Stimulated activated CD8-positive, alpha-beta memory T cell treated with anti-CD3 and anti-CD28 coated beads, Interleukin-15, amount 100 ng/mL, for 24 hours (primary cell): ENCODE measurements at regions not wholly inside any gene's neighbourhood (a gene's known extent, or its start where the extent isn't known, plus 50 kb on each side); places are given as distances from the start of the nearest gene placed in this dataset.
"Not testable (repeated sequence)": the region's sequence is repeated elsewhere in the genome, so short reads cannot be mapped to it uniquely, and the experiment has no call there.

ENCODE experiments used
- DNase-seq: peaks from one replicate; pipeline ENCODE4 v3.0.0-alpha.2; 2020; ENCODE audit warnings: low read depth

DNA sequence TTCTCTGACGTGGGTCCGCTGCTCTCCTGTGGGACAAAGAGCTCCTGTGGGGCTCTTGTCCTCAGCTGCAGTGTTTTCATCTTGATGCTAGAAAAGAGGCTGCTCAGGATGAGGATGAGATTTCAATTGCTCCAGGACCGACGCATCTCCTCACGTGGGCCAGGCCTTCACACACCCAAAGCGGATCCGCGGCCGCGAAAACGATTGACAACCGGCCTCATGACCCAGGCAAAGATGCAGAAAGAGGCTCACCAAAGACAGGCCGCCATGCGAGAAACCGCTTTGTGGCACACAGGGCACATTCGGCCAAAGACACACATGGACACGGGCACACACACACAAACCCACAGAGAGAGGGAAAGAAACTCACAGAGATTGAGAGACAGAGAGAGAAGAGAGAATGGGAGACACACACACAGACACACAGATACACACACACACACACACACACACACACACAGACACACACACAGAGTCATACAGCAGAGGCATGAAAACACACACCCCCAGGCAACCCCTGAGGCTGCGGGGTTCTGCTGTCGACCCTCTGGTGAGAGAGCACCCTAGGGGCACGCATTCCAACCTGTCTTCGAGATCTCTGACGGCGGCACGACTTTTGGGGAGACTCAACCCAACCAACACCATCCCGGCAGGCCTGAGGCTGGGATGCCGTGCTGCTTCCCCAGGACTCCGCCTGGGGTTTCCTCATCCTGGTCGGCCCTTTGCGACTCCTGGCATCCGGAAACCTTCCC lies 168.5 kb upstream of the ZNF337 start:
- not testable (repeated sequence) for DNase-seq

DNA sequence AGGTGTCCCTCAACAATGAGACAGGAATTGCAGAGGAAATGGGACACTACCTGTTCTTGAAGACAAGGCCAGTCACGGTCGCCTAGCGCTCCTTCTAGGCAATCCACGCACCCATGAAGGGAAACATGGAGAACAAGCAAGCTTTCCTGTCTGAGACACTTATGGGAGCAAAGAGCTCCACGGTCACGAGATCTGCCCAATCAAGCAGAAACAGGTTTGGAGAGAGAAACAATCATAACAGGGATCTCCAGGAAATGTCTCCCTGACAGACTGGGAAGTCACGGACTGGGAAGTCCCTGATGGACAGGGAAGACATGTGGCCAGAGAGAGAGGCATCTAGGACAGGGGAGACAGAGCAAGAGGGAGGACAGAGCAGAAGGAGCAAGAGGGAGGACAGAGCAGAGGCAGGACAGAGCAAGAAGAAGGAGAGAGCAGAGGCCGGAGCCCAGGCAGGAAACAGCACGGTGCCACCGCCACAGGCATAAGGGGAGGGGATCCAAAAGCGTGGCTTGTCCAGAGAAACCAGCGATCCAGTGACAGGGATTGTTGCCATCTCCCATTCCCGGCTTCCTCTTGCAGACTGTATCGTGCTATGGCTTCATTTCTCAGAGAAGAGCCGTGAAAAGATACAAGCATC lies 167.8 kb upstream of the ZNF337 start:
- DNase-seq, result no peak

DNA sequence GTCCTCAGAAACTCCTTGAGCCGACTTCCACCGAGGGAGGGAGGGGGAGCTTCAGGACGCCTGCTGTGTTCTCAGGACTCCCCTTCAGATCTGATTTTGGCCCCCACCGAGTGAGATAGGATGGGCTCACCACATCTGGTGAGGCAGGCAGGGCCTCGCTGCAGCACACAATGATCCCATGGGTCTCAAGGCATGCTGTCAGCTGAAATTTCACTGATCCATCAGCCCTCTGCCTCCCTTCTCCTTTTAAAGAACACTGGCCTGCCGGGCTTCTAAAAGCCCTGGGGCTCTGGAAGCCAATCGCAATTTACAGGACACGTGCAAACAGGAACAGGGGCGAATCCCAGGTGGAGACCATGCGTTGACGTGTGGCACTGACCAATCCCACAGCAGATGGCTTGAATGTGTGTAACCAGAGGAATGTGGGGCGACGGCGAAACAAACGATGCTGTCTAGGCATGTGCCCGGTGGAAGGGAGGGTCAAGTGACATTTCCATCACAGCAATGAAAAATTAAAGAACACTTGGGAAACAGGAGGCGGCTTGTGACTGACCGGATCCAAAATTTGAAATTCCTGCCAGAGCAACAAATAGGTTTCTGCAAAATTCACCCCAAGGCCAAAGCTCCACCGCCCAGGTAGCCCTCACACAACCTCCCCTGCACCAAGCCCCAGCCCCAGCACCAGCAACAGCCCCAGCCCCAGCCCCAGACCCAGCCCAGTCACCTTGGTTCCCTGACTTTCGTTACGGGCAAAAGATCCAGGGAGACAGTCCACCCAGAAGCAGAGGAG lies 167.1 kb upstream of the ZNF337 start:
- no peak for DNase-seq

DNA sequence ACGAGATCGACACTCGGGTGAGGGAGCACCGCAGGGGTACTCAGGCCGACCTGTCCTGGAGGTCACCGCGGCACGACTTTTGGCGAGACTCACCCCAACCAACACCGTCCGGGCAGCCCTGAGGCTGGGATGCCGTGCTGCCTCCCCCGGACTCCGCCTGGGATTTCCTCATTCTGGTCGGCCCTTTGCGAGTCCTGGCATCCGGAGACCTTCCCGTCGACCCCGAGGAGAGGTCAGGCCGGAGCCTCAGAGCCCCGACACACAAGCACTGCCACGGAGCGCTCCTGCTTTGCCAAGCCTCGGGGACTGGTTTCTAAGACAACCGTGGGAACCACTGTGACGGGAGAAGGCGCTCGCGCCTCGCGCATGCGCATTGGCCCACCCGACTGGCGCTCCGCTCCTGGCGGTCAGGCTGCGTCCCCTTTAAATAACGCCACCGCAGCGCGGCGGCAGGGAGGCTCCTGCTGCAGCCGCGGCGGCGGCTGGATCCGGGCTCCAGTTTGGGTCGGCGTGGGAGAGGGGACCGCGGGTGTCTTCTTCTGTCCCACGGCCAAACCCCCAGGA lies 166.4 kb upstream of the ZNF337 start:
- DNase-seq, result peak; percentile 80

DNA sequence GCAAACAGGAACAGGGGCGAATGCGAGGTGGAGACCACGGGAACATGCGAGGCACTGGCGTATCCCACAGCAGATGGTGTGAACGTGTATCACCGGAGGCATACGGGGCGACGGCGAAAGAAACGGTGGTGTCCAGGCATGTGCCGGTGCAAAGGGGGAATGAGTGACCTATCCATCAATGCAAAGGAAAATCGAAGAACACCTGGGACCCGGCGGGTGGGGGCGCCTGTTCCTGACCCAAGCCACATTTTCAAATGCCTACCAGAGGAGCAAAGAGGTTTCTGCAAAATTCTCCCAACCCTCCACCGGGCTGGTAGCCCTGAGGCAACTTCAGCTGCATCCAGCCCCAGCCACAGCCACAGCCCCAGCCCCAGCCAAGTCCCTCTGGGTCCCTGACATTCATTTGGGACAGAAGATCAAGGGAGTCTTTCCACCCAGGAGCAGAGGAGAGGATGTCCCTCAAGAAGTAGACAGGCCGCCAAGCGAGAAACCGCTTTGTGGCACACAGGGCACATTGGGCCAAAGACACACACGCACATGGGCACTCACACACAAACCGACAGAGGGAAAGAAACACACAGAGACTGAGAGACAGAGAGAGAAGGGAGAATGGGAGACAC lies 164.0 kb upstream of the ZNF337 start:
- no peak for DNase-seq

DNA sequence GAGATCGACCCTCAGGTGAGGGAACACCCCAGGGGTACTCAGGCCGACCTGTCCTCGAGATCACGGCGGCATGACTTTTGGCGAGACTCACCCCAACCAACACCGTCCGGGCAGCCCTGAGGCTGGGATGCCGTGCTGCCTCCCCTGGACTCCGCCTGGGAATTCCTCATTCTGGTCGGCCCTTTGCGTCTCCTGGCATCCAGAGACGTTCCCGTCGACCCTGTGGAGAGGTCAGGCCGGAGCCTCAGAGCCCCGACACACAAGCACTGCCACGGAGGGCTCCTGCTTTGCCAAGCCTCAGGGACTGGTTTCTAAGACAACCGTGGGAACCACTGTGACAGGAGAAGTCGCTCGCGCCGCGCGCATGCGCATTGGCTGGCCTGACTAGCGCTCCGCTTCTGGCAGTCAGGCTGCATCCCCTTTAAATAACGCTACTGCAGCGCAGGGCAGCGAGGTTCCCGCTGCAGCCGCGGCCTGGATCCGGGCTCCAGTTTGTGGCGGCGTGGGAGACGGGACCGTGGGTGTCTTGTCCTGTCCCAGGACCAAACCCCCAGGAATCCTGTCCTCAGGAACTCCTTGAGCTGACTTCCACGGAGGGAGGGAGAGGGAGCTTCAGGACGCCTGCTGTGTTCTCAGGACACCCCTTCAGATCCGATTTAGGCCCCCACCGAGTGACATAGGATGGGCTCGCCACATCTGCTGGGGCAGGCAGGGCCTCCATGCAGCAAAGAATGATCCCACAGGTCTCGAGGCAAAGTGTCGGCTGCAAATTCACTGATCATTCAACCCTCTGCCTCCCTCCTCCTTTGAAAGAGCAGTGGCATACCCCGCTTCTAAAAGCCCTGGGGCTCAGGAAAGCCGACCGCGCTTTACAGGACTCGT lies 163.2 kb upstream of the ZNF337 start:
- DNase-seq, result peak; percentile 68

DNA sequence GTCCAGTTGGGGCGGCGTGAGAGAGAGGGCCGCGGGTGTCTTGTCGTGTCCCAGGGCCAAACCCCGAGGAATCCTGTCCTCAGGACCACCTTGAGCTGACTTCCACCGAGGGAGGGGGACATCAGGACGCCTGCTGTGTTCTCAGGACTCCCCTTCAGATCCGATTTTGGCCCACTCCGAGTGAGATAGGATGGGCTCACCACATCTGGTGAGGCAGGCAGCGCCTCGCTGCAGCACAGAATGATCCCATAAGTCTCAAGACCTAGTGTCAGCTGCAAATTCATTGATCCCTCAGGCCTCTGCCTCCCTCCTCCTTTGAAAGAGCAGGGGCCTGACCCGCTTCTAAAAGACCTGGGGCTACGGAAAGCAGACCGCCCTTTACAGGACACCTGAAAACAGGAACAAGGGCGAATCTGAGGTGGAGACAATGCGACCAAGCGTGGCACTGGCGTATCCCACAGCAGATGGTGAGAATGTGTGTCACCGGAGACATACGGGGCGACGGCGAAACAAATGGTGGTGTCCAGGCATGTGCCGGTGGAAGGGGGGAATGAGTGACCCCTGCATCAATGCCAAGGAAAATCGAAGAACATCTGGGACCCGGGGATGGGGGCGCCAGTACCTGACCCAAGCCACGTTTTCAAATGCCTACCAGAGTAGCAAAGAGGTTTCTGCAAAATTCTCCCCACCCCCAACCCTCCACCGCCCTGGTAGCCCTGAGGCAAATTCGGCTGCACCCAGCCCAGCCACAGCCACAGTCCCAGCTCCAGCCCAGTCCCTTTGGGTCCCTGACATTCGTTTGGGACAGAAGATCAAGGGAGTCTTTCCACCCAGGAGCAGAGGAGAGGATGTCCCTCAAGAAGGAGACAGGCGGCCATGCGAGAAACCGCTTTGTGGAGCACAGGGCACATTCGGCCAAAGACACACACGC lies 162.1 kb upstream of the ZNF337 start:
- no peak for DNase-seq

DNA sequence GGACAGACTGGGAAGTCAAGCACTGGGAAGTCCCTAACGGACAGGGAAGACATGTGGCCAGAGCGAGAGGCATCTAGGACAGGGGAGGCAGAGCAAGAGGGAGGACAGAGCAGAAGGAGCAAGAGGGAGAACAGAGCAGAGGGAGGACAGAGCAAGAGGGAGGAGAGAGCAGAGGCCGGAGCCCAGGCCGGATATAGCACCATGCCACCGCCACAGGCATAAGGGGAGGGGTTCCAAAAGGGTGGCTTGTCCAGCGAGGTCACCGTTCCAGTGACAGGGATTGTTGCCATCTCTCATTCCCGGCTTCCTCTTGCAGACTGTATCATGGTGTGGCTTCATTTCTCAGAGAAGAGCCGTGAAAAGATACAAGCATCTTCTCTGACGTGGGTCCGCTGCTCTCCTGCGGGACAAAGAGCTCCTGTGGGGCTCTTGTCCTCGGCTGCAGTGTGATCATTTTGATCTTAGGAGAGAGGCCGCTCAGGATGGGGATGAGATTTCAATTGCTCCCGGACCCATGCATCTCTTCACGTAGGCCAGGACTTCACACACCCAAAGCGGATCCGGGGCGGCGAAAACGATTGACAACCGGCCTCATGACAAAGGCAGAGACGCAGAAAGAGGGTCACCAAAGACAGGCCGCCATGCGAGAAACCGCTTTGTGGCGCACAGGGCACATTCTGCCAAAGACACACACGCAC lies 160.6 kb upstream of the ZNF337 start:
- not testable (repeated sequence) for DNase-seq

DNA sequence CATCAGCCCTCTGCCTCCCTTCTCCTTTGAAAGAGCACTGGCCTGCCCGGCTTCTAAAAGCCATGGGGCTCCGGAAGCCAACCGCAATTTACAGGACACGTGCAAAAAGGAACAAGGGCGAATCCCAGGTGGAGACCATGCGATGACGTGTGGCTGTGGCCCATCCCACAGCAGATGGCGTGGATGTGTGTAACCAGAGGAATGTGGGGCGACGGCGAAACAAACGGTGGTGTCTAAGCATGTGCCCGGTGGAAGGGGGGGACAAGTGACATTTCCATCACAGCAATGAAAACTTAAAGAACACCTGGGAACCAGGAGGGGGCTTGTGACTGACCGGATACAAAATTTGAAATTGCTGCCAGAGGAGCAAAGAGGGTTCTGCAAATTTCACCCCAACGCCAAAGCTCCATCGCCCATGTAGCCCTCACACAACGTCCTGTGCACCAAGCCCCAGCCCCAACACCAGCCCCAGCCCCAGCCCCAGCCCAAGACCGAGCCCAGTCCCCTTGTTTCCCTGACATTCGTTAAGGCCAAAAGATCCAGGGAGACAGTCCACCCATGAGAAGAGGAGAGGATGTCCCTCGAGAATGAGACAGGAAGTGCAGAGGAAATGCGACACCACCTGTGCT lies 159.7 kb upstream of the ZNF337 start:
- DNase-seq, result no peak

DNA sequence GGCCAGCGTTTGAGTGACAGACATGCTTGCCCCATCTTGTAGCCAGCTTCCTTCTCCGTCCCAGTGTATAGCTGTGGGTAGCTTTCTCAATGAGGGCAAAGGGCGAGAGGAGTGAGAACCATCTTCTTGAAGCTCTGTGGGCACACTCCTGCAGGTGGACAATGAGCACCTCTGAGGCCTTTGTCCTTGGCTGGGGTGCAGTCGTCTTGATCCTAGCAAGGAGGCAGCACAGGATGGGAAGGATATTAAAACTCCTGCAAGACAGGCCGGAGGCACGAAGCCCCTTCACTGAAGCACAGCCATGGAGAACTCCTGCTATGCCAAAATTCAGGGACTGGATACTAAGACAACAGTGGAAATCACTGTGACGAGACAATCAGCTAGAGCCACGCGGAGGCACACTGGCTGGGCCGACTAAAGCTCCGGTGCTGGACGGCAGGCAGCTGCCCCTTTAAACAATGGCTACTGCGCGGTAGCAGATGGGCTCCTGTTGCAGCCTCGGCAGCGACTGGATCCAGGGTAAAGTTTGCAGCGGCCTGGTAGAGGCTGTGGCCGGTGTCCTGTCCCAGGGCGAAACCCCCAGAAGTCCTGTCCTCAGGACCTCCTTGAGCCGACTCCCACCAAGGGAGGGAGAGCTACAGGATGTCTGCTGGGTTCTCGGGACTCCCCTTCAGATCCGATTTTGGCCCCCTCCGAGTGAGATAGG lies 159.0 kb upstream of the ZNF337 start:
- not testable (repeated sequence) for DNase-seq

DNA sequence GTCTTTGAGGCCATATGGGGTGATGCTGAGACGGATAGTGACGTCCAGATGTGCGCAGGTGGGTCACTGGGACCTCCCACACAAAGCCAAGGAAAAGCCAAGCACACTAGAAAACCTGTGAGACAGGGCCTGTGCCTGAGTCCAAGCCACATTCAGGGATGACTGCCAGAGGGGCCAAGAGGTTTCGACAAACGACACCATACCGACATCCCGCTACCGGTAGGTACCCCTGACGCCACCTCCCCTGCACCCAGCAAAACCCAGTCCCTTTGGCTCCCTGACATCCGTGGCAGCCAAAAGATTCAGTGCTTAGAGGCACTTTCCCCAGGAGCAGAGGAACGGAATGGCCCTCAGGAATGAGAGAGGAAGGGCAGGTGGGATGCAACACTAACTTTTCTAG lies 158.0 kb upstream of the ZNF337 start:
- DNase-seq, result not testable (repeated sequence)

DNA sequence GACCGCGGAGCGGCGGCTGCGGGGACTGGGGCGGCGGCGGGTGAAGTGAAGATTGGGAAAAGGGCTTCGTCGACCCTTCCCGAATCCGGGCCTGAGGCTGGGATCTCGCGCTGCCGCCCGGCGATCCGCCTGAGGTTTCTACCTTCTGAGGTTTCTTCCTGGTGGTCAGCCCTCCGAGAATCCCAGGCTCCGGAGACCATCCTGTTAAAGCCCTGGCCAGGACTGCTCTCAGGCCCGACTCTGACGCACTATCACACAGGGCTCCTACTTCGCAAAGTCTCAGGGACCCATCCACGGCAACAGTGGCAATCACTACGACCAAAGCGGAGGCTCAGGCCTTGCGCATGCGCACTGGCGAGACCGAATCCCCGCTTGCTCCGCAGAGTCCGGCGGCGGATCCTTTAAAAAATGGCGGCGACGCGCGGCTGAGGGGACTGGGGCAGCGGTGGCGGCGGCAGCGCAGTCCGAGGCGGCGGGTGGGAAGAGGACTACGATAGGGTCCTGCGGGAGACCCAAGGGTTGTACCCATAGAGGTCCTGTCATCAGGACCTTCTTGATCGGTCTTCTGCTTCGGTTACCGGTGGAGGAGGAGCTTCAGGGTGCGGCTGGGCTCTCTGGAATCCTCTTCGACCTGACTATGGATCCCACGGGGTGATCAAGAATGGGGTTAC lies 157.2 kb upstream of the ZNF337 start:
- peak; percentile 61 for DNase-seq

DNA sequence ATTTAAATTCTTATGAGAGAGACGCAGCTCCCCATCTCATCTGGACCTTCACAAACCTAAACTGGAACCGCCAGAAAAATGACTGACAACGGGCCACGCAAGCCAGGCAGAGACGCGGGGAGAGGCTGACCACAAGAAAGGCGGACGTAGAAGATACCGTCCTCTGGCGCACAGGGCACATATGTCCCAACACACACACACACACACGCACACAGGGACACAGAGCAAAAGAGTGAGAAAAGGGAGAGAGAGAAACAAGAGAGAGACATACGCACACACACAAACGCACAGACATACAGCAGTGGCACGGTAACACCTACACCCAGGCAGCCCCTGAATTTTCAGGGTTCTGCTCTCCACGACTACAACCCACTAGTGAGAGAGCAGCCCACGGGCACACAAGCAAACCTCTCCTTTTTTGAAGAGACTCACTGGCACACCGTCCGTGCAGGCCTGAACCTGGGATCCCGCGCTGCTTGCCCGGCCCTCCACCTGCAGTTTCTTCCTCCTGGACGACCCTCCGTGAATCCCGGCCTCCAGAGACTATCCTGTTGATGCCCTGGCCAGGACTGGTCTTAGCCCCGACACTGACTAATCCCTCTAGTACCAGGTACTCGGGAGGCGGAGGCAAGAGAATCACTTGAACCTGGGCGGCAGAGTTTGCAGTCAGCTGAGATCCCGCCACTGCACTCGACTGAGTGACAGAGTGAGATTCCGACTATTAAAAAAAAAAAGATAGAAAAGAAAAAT lies 156.5 kb upstream of the ZNF337 start:
- DNase-seq, result not testable (repeated sequence)

DNA sequence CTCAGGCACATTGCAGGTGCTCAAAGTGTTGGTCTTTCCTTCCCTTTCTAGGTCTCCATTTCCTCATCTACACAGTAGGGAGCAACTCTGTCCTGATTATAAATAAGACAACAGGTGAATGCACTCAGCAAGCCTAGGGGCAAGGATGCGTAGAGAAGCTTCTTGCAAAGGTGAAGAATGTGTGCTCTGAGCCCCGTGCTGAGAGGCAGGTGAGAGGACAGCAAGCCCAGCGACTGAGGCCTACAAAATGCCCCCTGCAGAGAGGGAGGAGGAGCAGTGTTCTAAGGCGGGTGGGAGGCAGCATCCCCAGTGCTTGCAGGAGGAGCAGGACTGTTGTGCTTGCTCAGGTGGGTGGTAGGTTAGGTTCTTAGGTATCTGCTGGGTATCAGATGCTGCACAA lies 153.5 kb upstream of the ZNF337 start:
- DNase-seq, result not testable (repeated sequence)

DNA sequence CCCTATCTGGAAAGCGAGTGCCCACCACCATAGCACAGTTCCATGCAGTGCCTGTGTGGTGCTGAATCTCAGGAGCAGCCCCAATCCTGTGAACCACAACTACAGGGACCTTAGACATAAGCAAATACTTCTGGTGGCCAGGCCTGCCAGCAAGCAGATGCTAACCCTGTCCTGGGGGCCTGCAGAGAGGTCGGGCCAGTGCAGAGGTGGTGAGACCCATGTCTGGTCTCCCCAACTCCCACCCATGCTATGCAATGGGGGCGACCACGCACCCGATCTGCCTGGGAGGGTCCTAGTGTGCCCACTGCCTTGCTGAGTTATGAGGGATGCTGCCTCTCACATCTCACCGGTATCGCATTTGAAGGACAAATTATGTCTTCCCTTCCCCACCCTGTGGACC lies 151.6 kb upstream of the ZNF337 start:
- no peak for DNase-seq

DNA sequence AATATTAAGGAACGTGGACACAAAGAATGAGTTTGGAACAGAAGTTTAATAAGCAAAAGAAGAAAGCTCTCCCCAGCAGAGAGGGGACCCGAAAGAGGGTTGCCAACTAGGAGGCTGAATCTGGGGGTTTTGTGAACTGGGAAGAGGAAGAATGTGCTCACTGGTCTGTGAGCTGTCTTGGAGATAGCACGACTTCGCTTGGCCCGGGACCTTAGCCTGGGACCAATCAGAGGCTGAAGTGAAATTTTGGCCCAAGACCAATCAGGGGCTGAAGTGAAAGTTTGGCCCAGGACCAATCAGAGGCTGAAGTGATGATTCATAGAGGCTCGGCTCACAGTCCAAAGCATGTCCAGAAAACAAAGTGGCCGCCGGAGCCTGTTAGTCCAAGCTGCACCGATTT lies 148.0 kb upstream of the ZNF337 start:
- not testable (repeated sequence) for DNase-seq

DNA sequence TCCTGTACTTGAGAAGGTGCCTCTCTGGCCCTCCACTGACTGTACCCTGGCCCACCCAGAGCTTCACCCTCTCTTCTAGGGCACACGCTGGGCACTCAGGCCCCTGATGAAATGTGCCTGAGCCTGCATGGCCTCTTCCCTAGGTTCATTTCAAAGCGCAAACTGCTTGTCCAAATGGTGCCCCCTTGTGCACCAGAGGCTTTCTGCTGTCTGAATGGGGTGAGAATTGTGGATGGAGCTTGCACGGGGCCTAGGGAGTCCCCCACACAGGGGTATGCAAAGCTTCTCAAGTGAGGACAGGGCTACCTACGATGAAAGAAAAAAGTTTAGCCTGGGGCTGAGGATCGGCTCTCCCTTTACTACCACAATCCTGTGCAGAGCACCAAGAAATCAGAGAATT lies 116.9 kb upstream of the ZNF337 start:
- DNase-seq, result not testable (repeated sequence)
